8988T (cell line): ENCODE measurements at regions not wholly inside any gene's neighbourhood (a gene's known extent, or its start where the extent isn't known, plus 50 kb on each side); places are given as distances from the start of the nearest gene placed in this dataset.
"Not testable (repeated sequence)": the region's sequence is repeated elsewhere in the genome, so short reads cannot be mapped to it uniquely, and the experiment has no call there.

Experiments
- DNase-seq: peaks from one replicate; pipeline ENCODE4 v3.0.0; 2011

GRCh38 chr16:86844695-86845094, 266.3 kb downstream of the FOXL1 start:
- DNase-seq = no peak

GRCh38 chr16:86846136-86846535, 267.8 kb downstream of the FOXL1 start:
- DNase-seq = no peak

GRCh38 chr16:86848821-86849220, 270.5 kb downstream of the FOXL1 start:
- DNase-seq = no peak

GRCh38 chr16:86850670-86851069, 272.3 kb downstream of the FOXL1 start:
- DNase-seq = no peak

GRCh38 chr16:86852135-86852534, 273.8 kb downstream of the FOXL1 start:
- no peak for DNase-seq

- no peak for DNase-seq
These were observed 275.8 kb downstream of the FOXL1 start for GRCh38 chr16:86854058-86854621.

GRCh38 chr16:86854626-86855294, 276.4 kb downstream of the FOXL1 start:
- DNase-seq = no peak

GRCh38 chr16:86856946-86857586, 278.7 kb downstream of the FOXL1 start:
- DNase-seq = no peak

- DNase-seq = no peak
These were observed 279.5 kb downstream of the FOXL1 start for GRCh38 chr16:86857807-86858206.

- DNase-seq = no peak
These were observed 280.2 kb downstream of the FOXL1 start for GRCh38 chr16:86858501-86858900.

- not testable (repeated sequence) for DNase-seq
These were observed 283.0 kb downstream of the FOXL1 start for GRCh38 chr16:86861270-86861858.

GRCh38 chr16:86862595-86863280, 284.4 kb downstream of the FOXL1 start:
- no peak for DNase-seq

- DNase-seq = no peak
These were observed 285.3 kb downstream of the FOXL1 start for GRCh38 chr16:86863609-86864008.

- no peak for DNase-seq
These were observed 286.2 kb downstream of the FOXL1 start for GRCh38 chr16:86864586-86864985.

GRCh38 chr16:86865851-86866662, 287.7 kb downstream of the FOXL1 start:
- no peak for DNase-seq

- DNase-seq = no peak
These were observed 288.8 kb downstream of the FOXL1 start for GRCh38 chr16:86866986-86867722.

- DNase-seq = no peak
These were observed 289.7 kb downstream of the FOXL1 start for GRCh38 chr16:86868070-86868469.

GRCh38 chr16:86868786-86869185, 290.4 kb downstream of the FOXL1 start:
- DNase-seq = no peak

GRCh38 chr16:86869288-86870022, 291.1 kb downstream of the FOXL1 start:
- no peak for DNase-seq

- no peak for DNase-seq
These were observed 292.0 kb downstream of the FOXL1 start for GRCh38 chr16:86870380-86870779.

- DNase-seq = no peak
These were observed 293.8 kb downstream of the FOXL1 start for GRCh38 chr16:86872131-86872530.
